Upper lobe of left lung (tissue), 4 donors: ENCODE measurements at regions not wholly inside any gene's neighbourhood (a gene's known extent, or its start where the extent isn't known, plus 50 kb on each side); places are given as distances from the start of the nearest gene placed in this dataset.

ENCODE experiments used
- CTCF ChIP-seq, 6 experiments: fragments of 450-650 bp in 4 of 6; fragments of 200-600 bp in 2 of 6; sonication (generic) in 2 of 6; IDR thresholded peaks; one replicate each; pipeline ENCODE4 v1.5.1; 2016 to 2019; ENCODE audit warnings: antibody characterized with exemption in 6 of 6
- POLR2A ChIP-seq, 4 donors: fragments of 450-650 bp; IDR thresholded peaks; one replicate each; pipeline ENCODE4 v1.5.1; 2016 to 2017; ENCODE audit warnings: antibody characterized with exemption in 4 of 4, mild to moderate bottlenecking in 2 of 4
- POLR2AphosphoS5 ChIP-seq, 2 donors: sonication (generic); formaldehyde crosslinking; IDR thresholded peaks; one replicate each; pipeline ENCODE4 v1.5.1; 2017; ENCODE audit warnings: antibody characterized with exemption in 2 of 2

GRCh38 chr18:49691177-49691608 is 122.1 kb downstream of the ACAA2 start:
- TF ChIP-seq CTCF (IDR thresholded peaks at IDR 0.05) = no peak
- TF ChIP-seq POLR2A (IDR thresholded peaks at IDR 0.05) = no peak
- no peak for TF ChIP-seq POLR2AphosphoS5 (IDR thresholded peaks at IDR 0.05)
